ENCODE measurements at regions not wholly inside any gene's neighbourhood (a gene's known extent, or its start where the extent isn't known, plus 50 kb on each side); places are given as distances from the start of the nearest gene placed in this dataset.

DNA sequence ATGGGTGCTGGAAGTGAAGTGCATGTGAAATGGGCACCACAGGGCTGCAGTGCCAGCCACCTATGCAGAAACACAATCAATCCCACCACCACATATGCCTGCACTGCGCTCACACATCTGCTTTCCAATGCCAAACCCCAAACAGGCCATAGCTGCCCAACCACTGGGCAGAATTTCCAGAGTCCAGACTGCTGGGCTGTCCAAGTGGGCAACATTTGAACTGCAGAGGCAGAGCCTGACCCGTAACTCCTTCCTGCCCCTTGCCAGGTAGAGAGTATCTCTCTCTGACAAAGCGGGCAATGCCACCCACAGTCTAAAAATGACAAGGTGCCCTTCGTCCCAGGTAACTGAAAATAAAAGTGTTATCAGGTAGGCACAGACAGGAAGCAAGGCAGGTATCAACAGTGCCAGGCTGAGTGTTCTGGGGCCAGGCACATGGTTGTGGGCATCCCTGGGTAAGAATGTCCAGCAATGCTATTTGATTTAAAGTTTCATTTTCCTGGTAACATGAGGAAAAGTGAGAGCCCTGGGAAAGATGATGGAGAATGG, 79.5 kb downstream of the FOXA2 start:
- Histone ChIP-seq H3K36me3 (no peaks in the 10 kb centered on the region), H3K4me3 (no peak overlapping the region)
- DNase-seq (ENCODE audit: extremely low spot score in 2 of 2): peak in 1 of 2 donors; percentile 40

GRCh38 chr20:22503577-22503976, 80.8 kb downstream of the FOXA2 start:
- H3K27me3 ChIP-seq: no peaks in the 10 kb centered on the region
- H3K27ac ChIP-seq: no peak overlapping the region
- no peak for TF ChIP-seq POLR2A (IDR thresholded peaks at IDR 0.05)
- no peak for TF ChIP-seq POLR2AphosphoS5 (IDR thresholded peaks at IDR 0.05; ENCODE audit: insufficient read depth in 1 of 2, low read depth in 1 of 2)
- TF ChIP-seq, protein P1, sequence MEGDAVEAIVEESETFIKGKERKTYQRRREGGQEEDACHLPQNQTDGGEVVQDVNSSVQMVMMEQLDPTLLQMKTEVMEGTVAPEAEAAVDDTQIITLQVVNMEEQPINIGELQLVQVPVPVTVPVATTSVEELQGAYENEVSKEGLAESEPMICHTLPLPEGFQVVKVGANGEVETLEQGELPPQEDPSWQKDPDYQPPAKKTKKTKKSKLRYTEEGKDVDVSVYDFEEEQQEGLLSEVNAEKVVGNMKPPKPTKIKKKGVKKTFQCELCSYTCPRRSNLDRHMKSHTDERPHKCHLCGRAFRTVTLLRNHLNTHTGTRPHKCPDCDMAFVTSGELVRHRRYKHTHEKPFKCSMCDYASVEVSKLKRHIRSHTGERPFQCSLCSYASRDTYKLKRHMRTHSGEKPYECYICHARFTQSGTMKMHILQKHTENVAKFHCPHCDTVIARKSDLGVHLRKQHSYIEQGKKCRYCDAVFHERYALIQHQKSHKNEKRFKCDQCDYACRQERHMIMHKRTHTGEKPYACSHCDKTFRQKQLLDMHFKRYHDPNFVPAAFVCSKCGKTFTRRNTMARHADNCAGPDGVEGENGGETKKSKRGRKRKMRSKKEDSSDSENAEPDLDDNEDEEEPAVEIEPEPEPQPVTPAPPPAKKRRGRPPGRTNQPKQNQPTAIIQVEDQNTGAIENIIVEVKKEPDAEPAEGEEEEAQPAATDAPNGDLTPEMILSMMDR (IDR thresholded peaks at IDR 0.05): no peak
- DNase-seq (ENCODE audit: extremely low spot score in 2 of 2): no peak
- H3K4me1 ChIP-seq: no peaks in the 10 kb centered on the region
- H3K36me3 ChIP-seq: no peaks in the 10 kb centered on the region
- intact Hi-C loops (cut with DNase I): no loop called here
- H3K9me3 ChIP-seq: no peaks in the 10 kb centered on the region
- H3K4me3 ChIP-seq: no peak overlapping the region

More for the DNA sequence above, 79.5 kb downstream of the FOXA2 start:
- H3K27ac ChIP-seq: no peak overlapping the region
- no peaks in the 10 kb centered on the region for H3K27me3 ChIP-seq
- no peaks in the 10 kb centered on the region for H3K9me3 ChIP-seq
- no peak for TF ChIP-seq POLR2A (IDR thresholded peaks at IDR 0.05)
- intact Hi-C loops (cut with DNase I): no loop called here
- no peaks in the 10 kb centered on the region for H3K4me1 ChIP-seq

DNA sequence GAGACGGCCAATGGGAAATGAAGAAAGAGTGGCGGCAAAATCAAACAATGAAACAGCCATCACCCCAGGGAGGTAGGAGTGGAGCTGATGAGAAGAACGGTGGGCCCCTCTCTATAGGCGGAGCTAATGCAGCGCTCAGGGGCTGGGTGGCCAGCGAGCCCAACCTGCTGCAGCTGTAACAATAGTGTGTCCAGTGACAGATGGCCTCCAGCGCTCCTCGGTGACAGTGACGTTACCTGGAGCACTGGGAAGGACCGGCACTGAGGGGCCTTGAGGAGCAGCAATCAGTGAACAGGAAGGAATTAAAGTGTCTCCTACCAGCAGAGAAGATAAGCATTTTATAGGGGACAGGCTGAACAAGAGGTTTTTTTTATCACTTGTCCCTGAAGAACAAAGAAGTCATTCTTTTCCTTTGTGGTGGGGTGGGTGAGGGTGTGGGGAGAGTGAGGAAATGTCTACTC, 81.6 kb downstream of the FOXA2 start:
- Histone ChIP-seq H3K4me3 (no peak overlapping the region), H3K9me3 (no peaks in the 10 kb centered on the region), H3K36me3 (no peaks in the 10 kb centered on the region), H3K27ac (no peak overlapping the region), H3K27me3 (no peaks in the 10 kb centered on the region), H3K4me1 (no peaks in the 10 kb centered on the region)
- intact Hi-C loops (cut with DNase I): no loop called here
- DNase-seq (ENCODE audit: extremely low spot score in 2 of 2): peak in 1 of 2 donors; percentile 75
- TF ChIP-seq POLR2A (IDR thresholded peaks at IDR 0.05) (no peak), POLR2AphosphoS5 (IDR thresholded peaks at IDR 0.05; ENCODE audit: insufficient read depth in 1 of 2, low read depth in 1 of 2) (no peak)
- TF ChIP-seq, protein P1 (IDR thresholded peaks at IDR 0.05): no peak

- DNase-seq (ENCODE audit: extremely low spot score in 2 of 2): peak in 1 of 2 donors; percentile 81
- Histone ChIP-seq H3K27me3 (no peaks in the 10 kb centered on the region), H3K4me1 (no peaks in the 10 kb centered on the region), H3K27ac (no peak overlapping the region), H3K9me3 (no peaks in the 10 kb centered on the region), H3K36me3 (no peaks in the 10 kb centered on the region), H3K4me3 (no peak overlapping the region)
- no peak for TF ChIP-seq POLR2AphosphoS5 (IDR thresholded peaks at IDR 0.05; ENCODE audit: insufficient read depth in 1 of 2, low read depth in 1 of 2)
- no peak for TF ChIP-seq POLR2A (IDR thresholded peaks at IDR 0.05)
- TF ChIP-seq, protein P1 (IDR thresholded peaks at IDR 0.05): no peak
- intact Hi-C loops (cut with DNase I): no loop called here
Observed at GRCh38 chr20:22501566-22502344, 82.6 kb downstream of the FOXA2 start.

DNA sequence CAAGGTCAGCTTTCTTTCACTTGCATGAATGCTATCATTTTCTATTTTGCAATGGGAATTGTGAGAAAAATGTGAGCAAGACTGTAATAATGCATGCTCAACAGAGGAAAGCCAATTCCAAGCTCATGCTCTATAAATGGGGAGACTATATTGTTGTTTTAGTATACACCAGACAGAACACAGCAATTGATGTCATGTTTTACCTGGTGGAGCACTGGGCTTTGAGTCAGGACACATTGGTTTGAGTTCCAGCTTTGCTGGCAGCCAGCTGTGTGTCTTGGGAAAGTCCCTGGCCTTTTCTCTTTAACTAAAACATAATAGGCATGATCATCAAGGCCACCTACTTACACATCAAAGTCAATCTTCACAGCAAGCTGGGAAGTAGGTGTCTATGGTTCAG, 83.3 kb downstream of the FOXA2 start:
- no peak for TF ChIP-seq POLR2AphosphoS5 (IDR thresholded peaks at IDR 0.05; ENCODE audit: insufficient read depth in 1 of 2, low read depth in 1 of 2)
- no peak for TF ChIP-seq POLR2A (IDR thresholded peaks at IDR 0.05)
- TF ChIP-seq, protein P1 (IDR thresholded peaks at IDR 0.05): no peak
- H3K9me3 ChIP-seq: no peaks in the 10 kb centered on the region
- intact Hi-C loops (cut with DNase I): no loop called here
- H3K4me3 ChIP-seq: no peak overlapping the region
- H3K36me3 ChIP-seq: no peaks in the 10 kb centered on the region
- H3K27ac ChIP-seq: no peak overlapping the region
- H3K4me1 ChIP-seq: no peaks in the 10 kb centered on the region
- H3K27me3 ChIP-seq: no peaks in the 10 kb centered on the region
- DNase-seq (ENCODE audit: extremely low spot score in 2 of 2): peak in 1 of 2 donors; percentile 37

Measured in vagina (tissue), 2 donors.